ENCODE measurements at regions not wholly inside any gene's neighbourhood (a gene's known extent, or its start where the extent isn't known, plus 50 kb on each side); places are given as distances from the start of the nearest gene placed in this dataset.

GRCh38 chr15:70580286-70580685, 183.1 kb downstream of the UACA start:
- ChIA-PET POLR2A (ENCODE audit: partially characterized antibody) (no interaction called here), CTCF (ENCODE audit: partially characterized antibody) (interaction anchor here (1.3 to 2.8 kb wide), 2 partner anchors 11 to 14 kb away, joined by 3 to 17 read pairs; no protein-coding TSS in a partner anchor)
- H3K9me3 ChIP-seq (ENCODE audit: insufficient read depth in 2 of 2, low read depth in 1 of 2, low read length in 1 of 2), result no peaks in the 10 kb centered on the region
- H4K5ac ChIP-seq (ENCODE audit: insufficient read length, low read depth, low read length), result no peak overlapping the region
- H2AK5ac ChIP-seq (ENCODE audit: low read depth, low read length), result no peak overlapping the region
- no peaks in the 10 kb centered on the region for H3K23me2 ChIP-seq (ENCODE audit: low read depth, low read length)
- 87% methylated on average over 9 of the region's 10 CpGs; no CpG with 5 or more reads in 1 of the 2 experiments for WGBS, 2 experiments (ENCODE audit: extremely low coverage in 1 of 2, insufficient coverage in 1 of 2, insufficient read length in 1 of 2, insufficient replicate concordance in 2 of 2, low coverage in 1 of 2, low lambda C conversion rate in 2 of 2, missing lambda C conversion rate in 1 of 2)
- no peak overlapping the region for H2BK5ac ChIP-seq (ENCODE audit: low read depth, low read length)
- no peak for DNase-seq (ENCODE audit: low read depth in 1 of 2, low spot score in 2 of 2)
- no peak for FAIRE-seq
- no peaks in the 10 kb centered on the region for H3K79me1 ChIP-seq (ENCODE audit: low read depth, low read length)
- H3K27me3 ChIP-seq (replicated peaks in 1 of 4; ENCODE audit: control insufficient read depth in 3 of 4, extremely low read depth in 1 of 4, insufficient read depth in 3 of 4, low read length in 3 of 4), result peaks cover 0 to 9% (median 7%) of the 10 kb centered on the region in 4 experiments; a peak in 5 of 7 replicates
- H3K4me3 ChIP-seq (ENCODE audit: extremely low read depth in 1 of 4, insufficient read depth in 2 of 4, low read depth in 3 of 4, low read length in 4 of 4), result no peak overlapping the region
- H3K23ac ChIP-seq (ENCODE audit: insufficient read length), result no peak overlapping the region
- no peak overlapping the region for H4K91ac ChIP-seq (replicated peaks; ENCODE audit: insufficient read length, low read length)
- H2BK12ac ChIP-seq (ENCODE audit: low read depth, low read length), result no peak overlapping the region
- no peaks in the 10 kb centered on the region for H4K20me1 ChIP-seq (replicated peaks in 1 of 2; ENCODE audit: control insufficient read depth in 1 of 2, insufficient read depth in 2 of 2, low read length in 2 of 2)
- H3K56ac ChIP-seq (replicated peaks; ENCODE audit: insufficient read length, low read depth, low read length), result no peak overlapping the region
- H2BK15ac ChIP-seq (ENCODE audit: low read length), result no peak overlapping the region
- peak overlapping the region; percentile 81; the same call in 1 of the 2 replicates for H2BK20ac ChIP-seq (ENCODE audit: low read length)
- no peaks in the 10 kb centered on the region for H3K79me2 ChIP-seq (ENCODE audit: control insufficient read depth in 1 of 2, insufficient read depth in 2 of 2, low read length in 2 of 2)
- no peak overlapping the region for H2BK120ac ChIP-seq (replicated peaks; ENCODE audit: low read depth, low read length)
- H3K27ac ChIP-seq (ENCODE audit: low read depth, low read length), result no peak overlapping the region
- H2AFZ ChIP-seq (ENCODE audit: low read length), result no peak overlapping the region
- peaks cover 0 to 3% (median under 1%) of the 10 kb centered on the region in 4 experiments; a peak in 1 of 7 replicates for H3K4me1 ChIP-seq (replicated peaks in 1 of 4; ENCODE audit: control insufficient read depth in 3 of 4, insufficient read depth in 4 of 4, low read length in 3 of 4)
- H3K4ac ChIP-seq (replicated peaks; ENCODE audit: insufficient read length, low read depth, low read length), result no peak overlapping the region
- no peak overlapping the region for H4K8ac ChIP-seq (ENCODE audit: extremely low read depth, insufficient read depth, low read length)
- H3K9ac ChIP-seq (replicated peaks in 1 of 4; ENCODE audit: extremely low read depth in 1 of 4, low read depth in 3 of 4, low read length in 3 of 4), result no peak overlapping the region
- H3K18ac ChIP-seq (ENCODE audit: extremely low read depth, low read length), result no peak overlapping the region
- no peaks in the 10 kb centered on the region for H3K36me3 ChIP-seq (ENCODE audit: control insufficient read depth in 2 of 4, insufficient read depth in 4 of 4, low read length in 3 of 4)
- H3K4me2 ChIP-seq (ENCODE audit: insufficient read depth in 1 of 2, low read depth in 2 of 2, low read length in 2 of 2), result no peak overlapping the region
- H3K14ac ChIP-seq (ENCODE audit: insufficient read length), result no peak overlapping the region
- TF ChIP-seq EP300 (IDR thresholded peaks at IDR 0.05; ENCODE audit: borderline replicate concordance in 1 of 2, low read depth in 2 of 2, low read length in 2 of 2), result no peak
- no peak for TF ChIP-seq CTCF (IDR thresholded peaks at IDR 0.05; ENCODE audit: control extremely low read depth in 1 of 3, insufficient read depth in 1 of 3, low read depth in 1 of 3, low read length in 3 of 3)
- TF ChIP-seq EGR1 (IDR thresholded peaks at IDR 0.05; ENCODE audit: borderline replicate concordance, low read depth, low read length), result no peak
- TF ChIP-seq SP4 (IDR thresholded peaks at IDR 0.05; ENCODE audit: low read length), result no peak
- TF ChIP-seq JUND (IDR thresholded peaks at IDR 0.05; ENCODE audit: low read length), result no peak
- no peak for TF ChIP-seq RFX5 (IDR thresholded peaks at IDR 0.05; ENCODE audit: borderline replicate concordance, low read depth, low read length)
- no peak for TF ChIP-seq BCL11A (IDR thresholded peaks at IDR 0.05; ENCODE audit: low read depth in 2 of 2, low read length in 2 of 2)
- TF ChIP-seq POLR2A (IDR thresholded peaks at IDR 0.05; ENCODE audit: control extremely low read depth in 1 of 2, low read depth in 2 of 2, low read length in 2 of 2), result no peak
- TF ChIP-seq HDAC2 (IDR thresholded peaks at IDR 0.05; ENCODE audit: borderline replicate concordance in 1 of 2, low read depth in 2 of 2, low read length in 2 of 2), result no peak

All from H1 (cell line).